Breast epithelium (tissue), 3 donors: ENCODE measurements at regions not wholly inside any gene's neighbourhood (a gene's known extent, or its start where the extent isn't known, plus 50 kb on each side); places are given as distances from the start of the nearest gene placed in this dataset.

Experiments
- POLR2A ChIP-seq: fragments of 450-650 bp; IDR thresholded peaks from one replicate; pipeline ENCODE4 v1.6.1; 2016; ENCODE audit warnings: antibody characterized with exemption, mild to moderate bottlenecking, moderate library complexity
- POLR2AphosphoS5 ChIP-seq, 3 donors: sonication (generic); formaldehyde crosslinking; IDR thresholded peaks; one replicate each; pipeline ENCODE4 v1.6.1; 2017; ENCODE audit warnings: antibody characterized with exemption in 3 of 3

DNA sequence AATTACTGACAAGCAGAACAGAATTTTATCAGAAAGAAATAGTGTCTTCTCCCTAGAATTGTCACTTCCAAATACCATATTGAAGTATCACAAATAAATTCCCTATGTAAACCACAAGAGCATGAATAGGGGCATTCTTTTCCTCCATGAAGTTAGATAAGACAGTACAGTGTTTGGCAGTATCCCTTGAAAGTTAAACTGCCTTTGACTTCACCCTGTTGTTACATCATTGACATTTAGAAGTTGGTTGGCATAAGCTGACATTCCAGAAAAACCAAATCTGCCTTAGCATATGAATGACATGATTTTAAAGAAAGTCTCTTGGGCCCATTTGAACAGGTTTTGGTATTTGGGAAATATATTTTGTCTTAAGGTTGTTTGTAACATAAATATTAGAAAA, 50.2 kb upstream of the OSR1 start:
- no peak for TF ChIP-seq POLR2AphosphoS5 (IDR thresholded peaks at IDR 0.05)
- TF ChIP-seq POLR2A, result no peak
